Activated CD4-positive, alpha-beta T cell treated with anti-CD3 and anti-CD28 coated beads for 1 hour (primary cell): ENCODE measurements at regions not wholly inside any gene's neighbourhood (a gene's known extent, or its start where the extent isn't known, plus 50 kb on each side); places are given as distances from the start of the nearest gene placed in this dataset.
"Not testable (repeated sequence)": the region's sequence is repeated elsewhere in the genome, so short reads cannot be mapped to it uniquely, and the experiment has no call there.

Source experiments
- DNase-seq: peaks from one replicate; pipeline ENCODE4 v3.0.0-alpha.2; 2020

GRCh38 chr3:13766128-13766527, 113.7 kb downstream of the WNT7A start:
- DNase-seq = no peak

GRCh38 chr3:13764161-13764560, 115.7 kb downstream of the WNT7A start:
- no peak for DNase-seq

GRCh38 chr3:13762906-13763305, 117.0 kb downstream of the WNT7A start:
- DNase-seq = no peak

- no peak for DNase-seq
Measured at GRCh38 chr3:13750731-13751130, 129.1 kb downstream of the WNT7A start.

- DNase-seq = no peak
Measured at GRCh38 chr3:13750215-13750614, 129.7 kb downstream of the WNT7A start.

GRCh38 chr3:13749063-13749764, 130.7 kb downstream of the WNT7A start:
- no peak for DNase-seq

GRCh38 chr3:13748276-13748879, 131.5 kb downstream of the WNT7A start:
- DNase-seq = no peak

GRCh38 chr3:13747627-13748026, 132.2 kb downstream of the WNT7A start:
- DNase-seq = no peak

- no peak for DNase-seq
Measured at GRCh38 chr3:13746385-13746784, 133.5 kb downstream of the WNT7A start.

GRCh38 chr3:13745636-13746035, 134.2 kb downstream of the WNT7A start:
- no peak for DNase-seq

GRCh38 chr3:13740795-13741194, 139.1 kb downstream of the WNT7A start:
- no peak for DNase-seq

- not testable (repeated sequence) for DNase-seq
Measured at GRCh38 chr3:13733726-13734125, 146.1 kb downstream of the WNT7A start.

- DNase-seq = no peak
Measured at GRCh38 chr3:13728487-13728886, 151.4 kb downstream of the WNT7A start.

- no peak for DNase-seq
Measured at GRCh38 chr3:13727890-13728289, 152.0 kb downstream of the WNT7A start.

- DNase-seq = no peak
Measured at GRCh38 chr3:13723676-13724207, 156.1 kb downstream of the WNT7A start.

- DNase-seq = no peak
Measured at GRCh38 chr3:13722178-13722577, 157.7 kb downstream of the WNT7A start.

GRCh38 chr3:13718436-13718835, 161.4 kb downstream of the WNT7A start:
- DNase-seq = no peak

GRCh38 chr3:13718000-13718399, 161.9 kb downstream of the WNT7A start:
- no peak for DNase-seq

- DNase-seq = no peak
Measured at GRCh38 chr3:13717222-13717895, 162.5 kb downstream of the WNT7A start.

GRCh38 chr3:13716540-13717221, 163.2 kb downstream of the WNT7A start:
- no peak for DNase-seq

GRCh38 chr3:13715961-13716360, 163.9 kb downstream of the WNT7A start:
- DNase-seq = no peak

- DNase-seq = no peak
Measured at GRCh38 chr3:13715167-13715954, 164.5 kb downstream of the WNT7A start.
